Effector memory CD8-positive, alpha-beta T cell (primary cell): ENCODE measurements at regions not wholly inside any gene's neighbourhood (a gene's known extent, or its start where the extent isn't known, plus 50 kb on each side); places are given as distances from the start of the nearest gene placed in this dataset.

Experiments used
- ATAC-seq: fragments of 150-1000 bp; cut with Tn5 transposase; replicated peaks from 2 replicates; pipeline ENCODE4 v1.10.0; 2021; ENCODE audit warnings: mild to moderate bottlenecking, moderate library complexity
- DNase-seq, 3 experiments: peaks; one replicate each; pipeline ENCODE4 v3.0.0; 2021
- H3K27ac Mint-ChIP-seq, 2 donors: one replicate each; pipeline ENCODE4 v1.8.0; 2022; ENCODE audit warnings: mild to moderate bottlenecking in 2 of 2, mixed read lengths in 2 of 2, moderate library complexity in 2 of 2
- H3K27me3 Mint-ChIP-seq, 2 donors: one replicate each; pipeline ENCODE4 v1.8.0; 2022; ENCODE audit warnings: mixed read lengths in 2 of 2
- H3K36me3 Mint-ChIP-seq: one replicate; pipeline ENCODE4 v1.8.0; 2022; ENCODE audit warnings: mild to moderate bottlenecking, moderate library complexity, mixed read lengths; ENCODE audit not compliant: insufficient read depth
- H3K4me1 Mint-ChIP-seq, 2 donors: one replicate each; pipeline ENCODE4 v1.8.0; 2022; ENCODE audit warnings: low read depth in 2 of 2, mixed read lengths in 2 of 2
- H3K4me3 Mint-ChIP-seq, 2 donors: one replicate each; pipeline ENCODE4 v1.8.0; 2022; ENCODE audit warnings: mild to moderate bottlenecking in 2 of 2, mixed read lengths in 2 of 2, moderate library complexity in 2 of 2
- H3K9me3 Mint-ChIP-seq, 2 donors: one replicate each; pipeline ENCODE4 v1.8.0; 2022; ENCODE audit warnings: mixed read lengths in 2 of 2

GRCh38 chr2:192585418-192585817, 390.7 kb upstream of the TMEFF2 start:
- ATAC-seq (no peak), DNase-seq (no peak)
- Mint-ChIP-seq H3K4me1 (no peaks in the 10 kb centered on the region), H3K27me3 (no peaks in the 10 kb centered on the region), H3K27ac (no peak overlapping the region), H3K4me3 (no peak overlapping the region), H3K9me3 (peaks cover 0 to 1% of the 10 kb centered on the region in 2 donors), H3K36me3 (no peaks in the 10 kb centered on the region)

DNA sequence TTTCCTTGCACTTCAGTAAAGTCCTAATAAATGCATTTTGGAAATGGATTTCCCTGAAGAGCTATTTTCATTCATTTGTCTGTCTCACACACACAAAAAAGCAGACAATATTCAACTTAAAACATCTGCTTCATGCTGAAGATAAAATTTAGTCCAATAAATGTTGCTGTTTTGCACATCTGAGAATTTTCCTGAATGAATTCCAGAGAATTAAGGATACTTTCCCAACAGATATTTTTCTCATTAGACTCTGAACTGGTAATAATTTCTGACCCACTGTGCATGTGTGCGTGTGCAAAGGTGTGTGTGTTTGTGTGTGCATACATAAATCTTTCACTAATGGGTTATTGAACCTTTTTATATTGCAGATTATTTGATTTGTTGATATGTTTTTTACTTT, 390.2 kb upstream of the TMEFF2 start:
- no peaks in the 10 kb centered on the region for H3K4me1 Mint-ChIP-seq
- peaks cover 0 to 1% of the 10 kb centered on the region in 2 donors for H3K9me3 Mint-ChIP-seq
- no peaks in the 10 kb centered on the region for H3K36me3 Mint-ChIP-seq
- ATAC-seq, result no peak
- H3K27me3 Mint-ChIP-seq, result no peaks in the 10 kb centered on the region
- no peak overlapping the region for H3K27ac Mint-ChIP-seq
- no peak overlapping the region for H3K4me3 Mint-ChIP-seq
- DNase-seq, result no peak

DNA sequence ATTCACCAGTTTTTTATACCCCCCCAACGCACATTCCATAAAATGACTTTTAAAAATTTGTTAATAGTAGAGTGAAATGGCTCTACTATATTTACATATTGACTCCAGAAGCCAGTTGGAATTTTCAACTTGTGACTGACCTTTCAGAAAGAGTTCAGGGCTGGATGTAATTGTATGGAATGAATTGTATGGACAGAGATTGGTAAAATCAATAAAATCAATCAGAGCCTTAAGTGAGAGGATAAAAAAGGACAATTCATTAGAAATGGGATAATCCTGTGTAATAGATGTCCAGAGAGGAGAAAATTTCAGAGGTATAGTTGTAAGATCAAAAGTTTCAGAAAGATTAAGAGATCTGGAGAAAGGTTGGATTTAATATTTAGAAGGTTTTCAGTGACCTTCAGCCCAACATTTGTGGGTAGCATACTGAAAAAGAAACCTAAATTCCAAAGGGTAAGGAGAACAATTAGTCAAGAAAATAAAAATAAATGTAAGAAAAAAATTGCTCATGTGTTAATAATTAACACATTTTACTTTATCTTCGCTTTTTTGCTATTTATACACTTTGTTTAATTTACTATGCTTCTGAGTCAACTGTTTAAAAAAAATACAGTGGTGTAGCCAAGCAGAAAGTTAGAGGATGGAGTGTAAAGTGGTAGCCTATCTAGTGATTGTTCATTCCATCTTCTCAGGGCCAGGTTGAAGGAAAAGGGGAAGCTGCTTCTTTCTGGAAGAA, 385.4 kb upstream of the TMEFF2 start:
- H3K27me3 Mint-ChIP-seq, result no peaks in the 10 kb centered on the region
- no peak overlapping the region for H3K27ac Mint-ChIP-seq
- H3K9me3 Mint-ChIP-seq, result peaks cover 0 to 3% of the 10 kb centered on the region in 2 donors
- no peak overlapping the region for H3K4me3 Mint-ChIP-seq
- H3K36me3 Mint-ChIP-seq, result no peaks in the 10 kb centered on the region
- no peaks in the 10 kb centered on the region for H3K4me1 Mint-ChIP-seq
- no peak for DNase-seq
- ATAC-seq, result no peak

- Mint-ChIP-seq H3K9me3 (peaks cover 0 to 3% of the 10 kb centered on the region in 2 donors), H3K36me3 (no peaks in the 10 kb centered on the region), H3K4me3 (no peak overlapping the region), H3K27ac (no peak overlapping the region), H3K27me3 (no peaks in the 10 kb centered on the region), H3K4me1 (no peaks in the 10 kb centered on the region)
- DNase-seq (no peak), ATAC-seq (no peak)
Measured at GRCh38 chr2:192578780-192579179, 384.0 kb upstream of the TMEFF2 start.

DNA sequence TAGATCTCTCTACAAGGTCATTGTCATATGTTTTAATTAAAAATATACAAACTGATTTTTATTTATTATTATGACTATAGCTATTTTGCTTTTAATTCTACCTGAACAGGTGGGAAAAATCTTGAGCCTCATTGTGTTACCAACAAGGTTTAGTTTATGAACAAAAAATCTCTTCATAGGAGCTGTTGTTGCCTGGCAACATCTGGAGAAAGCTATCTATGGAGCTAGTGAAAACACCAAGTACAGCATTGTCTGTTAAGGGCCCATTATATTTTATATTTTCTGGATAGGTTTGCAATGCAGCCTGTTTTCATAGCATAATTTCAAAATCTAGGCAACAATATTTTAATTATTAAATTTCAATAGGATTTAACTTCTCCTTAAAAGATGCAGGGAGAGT, 383.0 kb upstream of the TMEFF2 start:
- Mint-ChIP-seq H3K27ac (no peak overlapping the region), H3K4me1 (no peaks in the 10 kb centered on the region), H3K9me3 (peaks cover 0 to 3% of the 10 kb centered on the region in 2 donors), H3K27me3 (no peaks in the 10 kb centered on the region), H3K36me3 (no peaks in the 10 kb centered on the region), H3K4me3 (no peak overlapping the region)
- DNase-seq (no peak), ATAC-seq (no peak)

DNA sequence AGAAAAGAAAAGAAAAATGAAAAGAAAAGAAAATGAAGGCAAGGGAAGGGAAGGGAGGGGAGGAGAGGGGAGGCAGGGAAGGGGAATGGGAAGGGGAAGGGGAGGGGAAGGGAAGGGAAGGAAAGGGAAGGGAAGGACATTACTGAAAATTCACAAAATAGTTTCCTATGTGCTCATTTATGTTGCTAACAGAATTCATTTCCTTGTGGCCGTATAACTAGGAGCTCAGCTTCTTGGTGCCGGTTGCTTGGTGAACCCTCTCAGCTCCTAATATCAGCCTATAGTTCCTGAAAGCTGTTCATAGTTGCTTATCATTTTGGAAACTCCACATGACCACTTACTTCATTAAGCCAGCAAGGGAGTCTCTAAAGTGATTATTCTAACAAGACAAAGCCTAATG, 379.8 kb upstream of the TMEFF2 start:
- Mint-ChIP-seq H3K27ac (no peak overlapping the region), H3K9me3 (peaks cover 0 to 1% of the 10 kb centered on the region in 2 donors), H3K4me1 (no peaks in the 10 kb centered on the region), H3K27me3 (no peaks in the 10 kb centered on the region), H3K4me3 (no peak overlapping the region), H3K36me3 (no peaks in the 10 kb centered on the region)
- DNase-seq (no peak), ATAC-seq (no peak)

- no peaks in the 10 kb centered on the region for H3K4me1 Mint-ChIP-seq
- DNase-seq (no peak), ATAC-seq (no peak)
- H3K4me3 Mint-ChIP-seq, result no peak overlapping the region
- peaks cover 0 to 1% of the 10 kb centered on the region in 2 donors for H3K9me3 Mint-ChIP-seq
- H3K27me3 Mint-ChIP-seq, result no peaks in the 10 kb centered on the region
- no peaks in the 10 kb centered on the region for H3K36me3 Mint-ChIP-seq
- no peak overlapping the region for H3K27ac Mint-ChIP-seq
Measured at GRCh38 chr2:192571636-192572035, 376.9 kb upstream of the TMEFF2 start.

- Mint-ChIP-seq H3K4me1 (no peaks in the 10 kb centered on the region), H3K4me3 (no peak overlapping the region), H3K27ac (no peak overlapping the region), H3K36me3 (peaks cover 3% of the 10 kb centered on the region), H3K9me3 (no peaks in the 10 kb centered on the region), H3K27me3 (no peaks in the 10 kb centered on the region)
- ATAC-seq (no peak), DNase-seq (no peak)
Measured at GRCh38 chr2:192570788-192571187, 376.1 kb upstream of the TMEFF2 start.

- no peak for ATAC-seq
- H3K4me3 Mint-ChIP-seq, result no peak overlapping the region
- no peak for DNase-seq
- no peaks in the 10 kb centered on the region for H3K27me3 Mint-ChIP-seq
- H3K36me3 Mint-ChIP-seq, result peaks cover 3% of the 10 kb centered on the region
- no peak overlapping the region for H3K27ac Mint-ChIP-seq
- no peaks in the 10 kb centered on the region for H3K9me3 Mint-ChIP-seq
- H3K4me1 Mint-ChIP-seq, result no peaks in the 10 kb centered on the region
Measured at GRCh38 chr2:192566863-192567262, 372.1 kb upstream of the TMEFF2 start.

GRCh38 chr2:192560326-192560725, 365.6 kb upstream of the TMEFF2 start:
- Mint-ChIP-seq H3K9me3 (peaks cover 0 to 2% of the 10 kb centered on the region in 2 donors), H3K4me1 (no peaks in the 10 kb centered on the region), H3K4me3 (no peak overlapping the region), H3K27me3 (no peaks in the 10 kb centered on the region), H3K27ac (no peak overlapping the region), H3K36me3 (no peaks in the 10 kb centered on the region)
- DNase-seq (no peak), ATAC-seq (no peak)

GRCh38 chr2:192559587-192559986, 364.9 kb upstream of the TMEFF2 start:
- no peak overlapping the region for H3K4me3 Mint-ChIP-seq
- H3K9me3 Mint-ChIP-seq, result peaks cover 0 to 2% of the 10 kb centered on the region in 2 donors
- no peaks in the 10 kb centered on the region for H3K4me1 Mint-ChIP-seq
- DNase-seq, result no peak
- H3K27ac Mint-ChIP-seq, result no peak overlapping the region
- no peak for ATAC-seq
- no peaks in the 10 kb centered on the region for H3K27me3 Mint-ChIP-seq
- H3K36me3 Mint-ChIP-seq, result no peaks in the 10 kb centered on the region

GRCh38 chr2:192558637-192559036, 363.9 kb upstream of the TMEFF2 start:
- Mint-ChIP-seq H3K27me3 (no peaks in the 10 kb centered on the region), H3K36me3 (no peaks in the 10 kb centered on the region), H3K9me3 (peaks cover 0 to 2% of the 10 kb centered on the region in 2 donors), H3K27ac (no peak overlapping the region), H3K4me1 (no peaks in the 10 kb centered on the region), H3K4me3 (no peak overlapping the region)
- ATAC-seq (no peak), DNase-seq (no peak)

DNA sequence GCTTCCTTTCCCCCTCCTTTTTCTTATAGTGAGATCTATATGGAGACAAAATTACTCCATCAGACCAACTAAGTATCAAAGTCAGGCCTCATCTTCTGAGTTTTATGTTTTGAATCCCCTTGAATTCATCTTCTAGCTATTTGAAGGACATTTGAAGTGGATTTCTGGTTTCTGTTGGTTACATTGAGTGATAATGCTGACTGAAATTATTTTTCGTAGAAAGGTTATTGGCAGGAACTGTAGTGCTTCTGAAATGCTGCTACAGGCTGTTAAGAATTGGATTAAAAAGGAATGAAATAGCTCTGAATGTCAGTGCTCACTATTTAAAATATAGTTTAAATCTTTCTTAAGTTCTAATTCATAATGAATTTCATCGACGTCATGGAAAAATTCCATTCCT, 361.0 kb upstream of the TMEFF2 start:
- Mint-ChIP-seq H3K4me3 (no peak overlapping the region), H3K27ac (no peak overlapping the region), H3K9me3 (peaks cover 0 to 7% of the 10 kb centered on the region in 2 donors), H3K4me1 (no peaks in the 10 kb centered on the region), H3K27me3 (no peaks in the 10 kb centered on the region), H3K36me3 (peaks cover 4% of the 10 kb centered on the region)
- ATAC-seq, result no peak
- no peak for DNase-seq

DNA sequence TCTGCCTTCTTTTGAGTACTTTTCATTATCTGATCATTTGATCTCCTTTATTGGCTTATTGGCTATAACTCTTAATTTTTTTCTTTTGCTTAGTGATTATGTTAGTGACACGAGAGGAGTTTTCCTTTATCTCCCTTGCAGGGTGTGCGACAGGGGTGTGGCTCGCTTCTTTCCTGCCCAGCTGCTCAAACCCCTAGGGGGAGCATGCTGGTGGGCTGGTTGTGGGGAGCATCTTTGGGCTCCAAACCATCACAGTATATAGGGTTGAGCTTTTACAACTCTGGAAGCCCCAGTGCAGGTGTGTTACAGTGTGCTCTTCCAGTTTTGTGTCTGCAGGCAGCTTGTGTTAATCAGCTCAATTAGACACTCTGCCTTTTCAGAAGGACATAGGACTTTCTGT, 357.0 kb upstream of the TMEFF2 start:
- DNase-seq, result no peak
- Mint-ChIP-seq H3K4me1 (no peaks in the 10 kb centered on the region), H3K4me3 (no peak overlapping the region), H3K27ac (no peak overlapping the region), H3K36me3 (peaks cover 4% of the 10 kb centered on the region), H3K27me3 (no peaks in the 10 kb centered on the region), H3K9me3 (peaks cover 0 to 7% of the 10 kb centered on the region in 2 donors)
- no peak for ATAC-seq
